HepG2 (cell line): ENCODE measurements at regions not wholly inside any gene's neighbourhood (a gene's known extent, or its start where the extent isn't known, plus 50 kb on each side); places are given as distances from the start of the nearest gene placed in this dataset.

Experiments used
- ATAC-seq: fragments of 200-7000 bp; cut with Tn5 transposase; 3 replicates; pipeline ENCODE4 v1.9.1; 2020; ENCODE audit warnings: mild to moderate bottlenecking, moderate library complexity
- BruUV-seq: library from RNA; stranded (reverse); fragments of 400-500 nt; replicated peaks from 2 replicates; lab custom pipeline; 2021; lab: Mats Ljungman, UMichigan
- CTCF ChIA-PET: fragments of 300-600 bp; formaldehyde crosslinking; extraction: SDS; loops from one replicate; lab custom pipeline; 2021; ENCODE audit warnings: low total read pairs, inconsistent platforms, low intra/inter-chr PET ratio; lab: Yijun Ruan, JAX
- POLR2A ChIA-PET: fragments of 350-600 bp; sonication (Branson Sonifier 250); formaldehyde crosslinking; loops from one replicate; lab custom pipeline; 2020; ENCODE audit warnings: antibody characterized with exemption, inconsistent platforms; lab: Yijun Ruan, JAX
- DNase-seq: peaks from one replicate; pipeline ENCODE4 v3.0.0-alpha.2; 2015; ENCODE audit warnings: low spot score
- FAIRE-seq: peaks from 3 replicates; lab custom pipeline; 2011; peaks lifted over from hg19 to GRCh38; lab: Jason Lieb, UNC
- H2AFZ ChIP-seq: one replicate; pipeline ENCODE4 v1.6.1; 2011; ENCODE audit warnings: low read length, inconsistent platforms
- H3K27ac ChIP-seq: fragments of 300-600 bp; 3 replicates; pipeline ENCODE4 v1.8.0; 2011; ENCODE audit warnings: mixed run types, mild to moderate bottlenecking, mixed read lengths, low read length, inconsistent platforms; ENCODE audit not compliant: insufficient read depth; ENCODE audit errors: extremely low read length
- H3K27me3 ChIP-seq, 2 experiments: fragments of 200-600 bp in 1 of 2; 2 replicates in 1 of 2; 3 replicates in 1 of 2; pipeline versions ENCODE4 v1.6.0 to v1.8.0; 2011; ENCODE audit warnings: low read length in 2 of 2, mild to moderate bottlenecking in 2 of 2, moderate library complexity in 2 of 2, inconsistent platforms in 1 of 2; ENCODE audit not compliant: insufficient read depth in 2 of 2, control insufficient read depth in 1 of 2
- H3K36me3 ChIP-seq, 2 experiments: fragments of 200-600 bp in 1 of 2; replicated peaks in 1 of 2; 2 replicates in 1 of 2; 3 replicates in 1 of 2; pipeline versions ENCODE4 v1.5.1 to v1.8.0; 2011; ENCODE audit warnings: low read length in 2 of 2, inconsistent platforms in 1 of 2; ENCODE audit not compliant: insufficient read depth in 2 of 2, control insufficient read depth in 1 of 2
- H3K4me1 ChIP-seq: 2 replicates; pipeline ENCODE4 v1.5.1; 2012; ENCODE audit warnings: low read length, inconsistent platforms; ENCODE audit not compliant: insufficient read depth
- H3K4me2 ChIP-seq: 2 replicates; pipeline ENCODE4 v1.6.0; 2011; ENCODE audit warnings: low read depth, low read length, inconsistent platforms
- H3K4me3 ChIP-seq, 3 experiments: fragments of 200-600 bp in 1 of 3; sonication (generic), shearing (Covaris generic) in 1 of 3; replicated peaks in 1 of 3; 2 replicates each; pipeline ENCODE4 v1.5.1; 2011 to 2016; ENCODE audit warnings: low read length in 3 of 3, inconsistent platforms in 2 of 3, low read depth in 2 of 3, mild to moderate bottlenecking in 2 of 3, control low read depth in 1 of 3, mixed read lengths in 1 of 3; ENCODE audit not compliant: insufficient read depth in 1 of 3
- H3K79me2 ChIP-seq: one replicate; pipeline ENCODE4 v1.6.1; 2011; ENCODE audit warnings: low read length, inconsistent platforms; ENCODE audit not compliant: insufficient read depth
- H3K9ac ChIP-seq: 2 replicates; pipeline ENCODE4 v1.6.0; 2011; ENCODE audit warnings: mild to moderate bottlenecking, low read depth, low read length, inconsistent platforms; ENCODE audit not compliant: insufficient read depth
- H3K9me3 ChIP-seq: 2 replicates; pipeline ENCODE4 v1.5.1; 2012; ENCODE audit warnings: mild to moderate bottlenecking, low read length
- H4K20me1 ChIP-seq: 2 replicates; pipeline ENCODE4 v1.6.0; 2011; ENCODE audit warnings: inconsistent platforms, mild to moderate bottlenecking, low read length, moderate library complexity; ENCODE audit not compliant: insufficient read depth
- MAFK ChIP-seq, 2 experiments: IDR thresholded peaks in 1 of 2; conservative IDR thresholded peaks in 1 of 2; 2 replicates each; pipeline ENCODE4 v1.6.1; 2011; ENCODE audit warnings: improper control_type of control experiment in 2 of 2, low read length in 2 of 2
- NFE2L2 ChIP-seq: fragments of 150-350 bp; IDR thresholded peaks from 2 replicates; pipeline ENCODE4 v1.6.1; 2014; ENCODE audit warnings: low read length
- TIGD3 ChIP-seq: sonication (generic); formaldehyde crosslinking; IDR thresholded peaks from 2 replicates; pipeline ENCODE4 v1.5.1; 2020; ENCODE audit warnings: mild to moderate bottlenecking, missing genetic modification reagents, borderline replicate concordance
- ZC3H13 ChIP-seq: sonication (generic); formaldehyde crosslinking; IDR thresholded peaks from 2 replicates; pipeline ENCODE4 v1.8.1; 2023; ENCODE audit warnings: mild to moderate bottlenecking, missing genetic modification reagents, moderate library complexity
- ZNF276 ChIP-seq: sonication (generic); formaldehyde crosslinking; IDR thresholded peaks from 2 replicates; pipeline ENCODE4 v1.4.0; 2020; ENCODE audit warnings: mild to moderate bottlenecking, low read depth, missing genetic modification reagents
- ZNF720 ChIP-seq: sonication (generic); formaldehyde crosslinking; IDR thresholded peaks from 2 replicates; pipeline ENCODE4 v1.4.0; 2020; ENCODE audit warnings: missing genetic modification reagents
- WGBS: methylation state at CpG from one replicate; pipeline ENCODE4 v1.1.6; 2017; ENCODE audit warnings: low lambda C conversion rate; 5-methylcytosine and 5-hydroxymethylcytosine counted together
- in situ Hi-C: cut with HindIII; loops from 2 replicates; pipeline ENCODE4 v1.10.0; 2017; ENCODE audit warnings: low pct_unique_long_range_greater_than_20kb; ENCODE audit not compliant: extremely low pct_ligation_motif_present
- intact Hi-C: fragments of 100-400 bp; cut with micrococcal nuclease; formaldehyde crosslinking; loops from one replicate; pipeline ENCODE4 v1.10.0; 2022; ENCODE audit not compliant: unreplicated experiment

GRCh38 chr2:82283075-82283474 is 1978.5 kb upstream of the LRRTM1 start:
- H3K9ac ChIP-seq = no peak overlapping the region
- no peaks in the 10 kb centered on the region for H3K36me3 ChIP-seq
- H3K9me3 ChIP-seq = peaks cover 16% of the 10 kb centered on the region
- TF ChIP-seq ZC3H13 (CRISPR knock-in tag) = no peak
- no peak for TF ChIP-seq TIGD3 (CRISPR knock-in tag)
- TF ChIP-seq ZNF720 = no peak
- TF ChIP-seq NFE2L2 = peak; percentile 77
- no peak for TF ChIP-seq ZNF276 (CRISPR knock-in tag)
- TF ChIP-seq MAFK (conservative IDR thresholded peaks at IDR 0.05 in 1 of 2, IDR thresholded peaks at IDR 0.05 in 1 of 2; ENCODE audit: low read length in 2 of 2) = peak in 1 of 2 experiments; percentile 33; a peak in 2 of 4 replicates
- no peak overlapping the region for H3K4me2 ChIP-seq
- FAIRE-seq (no peak), ATAC-seq (no peak), DNase-seq (no peak)
- no peaks in the 10 kb centered on the region for H3K79me2 ChIP-seq
- H3K27me3 ChIP-seq = no peaks in the 10 kb centered on the region
- no peaks in the 10 kb centered on the region for H3K4me1 ChIP-seq
- POLR2A ChIA-PET = no interaction called here
- CTCF ChIA-PET = no interaction called here
- H3K27ac ChIP-seq = no peak overlapping the region
- BruUV-seq = no TSS peak
- H2AFZ ChIP-seq = no peak overlapping the region
- no peaks in the 10 kb centered on the region for H4K20me1 ChIP-seq
- H3K4me3 ChIP-seq = no peak overlapping the region
- 14% methylated on average over 2 of the region's 2 CpGs for WGBS
- in situ Hi-C loops (no loop called here), intact Hi-C loops (loop anchor here (2.0 kb wide), 1 partner anchor 16 kb away; no protein-coding TSS in a partner anchor)
